Suprapubic skin (tissue), 4 donors: ENCODE measurements at regions not wholly inside any gene's neighbourhood (a gene's known extent, or its start where the extent isn't known, plus 50 kb on each side); places are given as distances from the start of the nearest gene placed in this dataset.
"Not testable (repeated sequence)": the region's sequence is repeated elsewhere in the genome, so short reads cannot be mapped to it uniquely, and the experiment has no call there.

Experiments
- DNase-seq, 2 donors: peaks; one replicate each; pipeline ENCODE4 v3.0.0-alpha.2; 2019; ENCODE audit warnings: low spot score in 2 of 2
- H3K27ac ChIP-seq: fragments of 200-600 bp; sonication (generic); one replicate; pipeline ENCODE4 v1.5.1; 2019
- H3K27me3 ChIP-seq: fragments of 200-600 bp; sonication (generic); one replicate; pipeline ENCODE4 v1.5.1; 2019
- H3K36me3 ChIP-seq: fragments of 200-600 bp; sonication (generic); one replicate; pipeline ENCODE4 v1.5.1; 2019
- H3K4me1 ChIP-seq: fragments of 200-600 bp; sonication (generic); one replicate; pipeline ENCODE4 v1.5.1; 2019
- H3K4me3 ChIP-seq: fragments of 200-600 bp; sonication (generic); one replicate; pipeline ENCODE4 v1.5.1; 2019; ENCODE audit warnings: mild to moderate bottlenecking
- H3K9me3 ChIP-seq: fragments of 200-600 bp; sonication (generic); one replicate; pipeline ENCODE4 v1.5.1; 2019
- EP300 ChIP-seq: sonication (generic); formaldehyde crosslinking; IDR thresholded peaks from one replicate; pipeline ENCODE4 v1.6.1; 2017; ENCODE audit warnings: antibody characterized with exemption
- POLR2A ChIP-seq, 2 donors: fragments of 450-650 bp; IDR thresholded peaks; one replicate each; pipeline ENCODE4 v1.6.1; 2017; ENCODE audit warnings: antibody characterized with exemption in 2 of 2, mild to moderate bottlenecking in 2 of 2, moderate library complexity in 2 of 2
- POLR2AphosphoS5 ChIP-seq, 3 donors: sonication (generic); formaldehyde crosslinking; IDR thresholded peaks; one replicate each; pipeline ENCODE4 v1.6.1; 2017; ENCODE audit warnings: antibody characterized with exemption in 3 of 3
- WGBS: methylation state at CpG from one replicate; pipeline ENCODE4 v1.1.5; 2018; 5-methylcytosine and 5-hydroxymethylcytosine counted together
- TF ChIP-seq, protein P1 (sequence below), 2 donors: fragments of 200-600 bp in 1 of 2; fragments of 450-650 bp in 1 of 2; sonication (generic) in 1 of 2; IDR thresholded peaks; one replicate each; pipeline ENCODE4 v1.5.1; 2016 to 2019; ENCODE audit warnings: antibody characterized with exemption in 2 of 2, mild to moderate bottlenecking in 1 of 2, moderate library complexity in 1 of 2

DNA sequence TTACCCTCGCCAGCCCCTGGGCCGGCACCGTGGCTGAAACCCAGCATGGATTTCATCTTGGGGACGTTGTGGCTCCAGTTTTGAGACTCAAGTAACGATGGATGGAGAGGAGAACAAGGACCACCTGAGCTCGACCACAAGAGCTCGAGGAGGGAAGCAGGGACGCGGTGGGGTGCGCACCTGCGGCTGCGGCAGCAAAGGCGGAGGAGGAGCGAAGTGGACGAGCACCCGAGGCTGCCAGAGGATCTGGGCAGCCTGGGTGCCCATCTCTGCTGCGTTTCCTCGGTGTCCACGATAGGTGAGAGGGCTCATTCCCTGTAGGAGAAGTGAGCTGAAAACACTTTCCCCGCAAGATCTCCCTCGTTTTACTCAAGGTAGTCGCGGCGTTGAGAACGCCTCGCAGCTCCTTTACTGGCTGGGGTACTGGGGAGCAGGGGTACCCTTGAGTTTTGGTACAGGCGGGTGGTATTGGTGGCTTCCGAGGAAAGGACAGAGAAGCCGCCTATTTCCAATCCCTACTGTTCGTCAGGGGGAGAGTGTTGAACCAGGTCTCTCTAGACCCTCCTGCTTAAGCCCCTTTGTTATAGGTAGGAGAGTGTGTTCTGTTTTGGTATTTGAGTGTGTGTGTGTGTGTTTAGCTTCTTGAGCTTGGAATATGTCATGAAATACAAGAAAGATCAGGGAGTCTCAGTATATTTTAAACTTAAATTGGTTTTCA lies 137.7 kb downstream of the TRIM27 start:
- DNase-seq, result no peak
- H3K36me3 ChIP-seq, result no peaks in the 10 kb centered on the region
- H3K27ac ChIP-seq, result no peak overlapping the region
- H3K9me3 ChIP-seq, result no peaks in the 10 kb centered on the region
- WGBS, result 6% methylated on average over 27 of the region's 30 CpGs
- H3K4me1 ChIP-seq, result peaks cover 7% of the 10 kb centered on the region
- H3K4me3 ChIP-seq, result no peak overlapping the region
- TF ChIP-seq EP300 (no peak), POLR2A (IDR thresholded peaks at IDR 0.05) (no peak), POLR2AphosphoS5 (IDR thresholded peaks at IDR 0.05) (no peak)
- TF ChIP-seq, protein P1, sequence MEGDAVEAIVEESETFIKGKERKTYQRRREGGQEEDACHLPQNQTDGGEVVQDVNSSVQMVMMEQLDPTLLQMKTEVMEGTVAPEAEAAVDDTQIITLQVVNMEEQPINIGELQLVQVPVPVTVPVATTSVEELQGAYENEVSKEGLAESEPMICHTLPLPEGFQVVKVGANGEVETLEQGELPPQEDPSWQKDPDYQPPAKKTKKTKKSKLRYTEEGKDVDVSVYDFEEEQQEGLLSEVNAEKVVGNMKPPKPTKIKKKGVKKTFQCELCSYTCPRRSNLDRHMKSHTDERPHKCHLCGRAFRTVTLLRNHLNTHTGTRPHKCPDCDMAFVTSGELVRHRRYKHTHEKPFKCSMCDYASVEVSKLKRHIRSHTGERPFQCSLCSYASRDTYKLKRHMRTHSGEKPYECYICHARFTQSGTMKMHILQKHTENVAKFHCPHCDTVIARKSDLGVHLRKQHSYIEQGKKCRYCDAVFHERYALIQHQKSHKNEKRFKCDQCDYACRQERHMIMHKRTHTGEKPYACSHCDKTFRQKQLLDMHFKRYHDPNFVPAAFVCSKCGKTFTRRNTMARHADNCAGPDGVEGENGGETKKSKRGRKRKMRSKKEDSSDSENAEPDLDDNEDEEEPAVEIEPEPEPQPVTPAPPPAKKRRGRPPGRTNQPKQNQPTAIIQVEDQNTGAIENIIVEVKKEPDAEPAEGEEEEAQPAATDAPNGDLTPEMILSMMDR (IDR thresholded peaks at IDR 0.05), result no peak
- H3K27me3 ChIP-seq, result peaks cover 100% of the 10 kb centered on the region

- Histone ChIP-seq H3K9me3 (peaks cover 4% of the 10 kb centered on the region), H3K4me3 (no peak overlapping the region), H3K27ac (no peak overlapping the region), H3K27me3 (peaks cover 98% of the 10 kb centered on the region), H3K36me3 (no peaks in the 10 kb centered on the region), H3K4me1 (peaks cover 13% of the 10 kb centered on the region)
- TF ChIP-seq POLR2A (IDR thresholded peaks at IDR 0.05), result no peak
- 7% methylated on average over 20 of the region's 20 CpGs for WGBS
- no peak for DNase-seq
Observed at GRCh38 chr6:28789553-28790083, 134.2 kb downstream of the TRIM27 start.

DNA sequence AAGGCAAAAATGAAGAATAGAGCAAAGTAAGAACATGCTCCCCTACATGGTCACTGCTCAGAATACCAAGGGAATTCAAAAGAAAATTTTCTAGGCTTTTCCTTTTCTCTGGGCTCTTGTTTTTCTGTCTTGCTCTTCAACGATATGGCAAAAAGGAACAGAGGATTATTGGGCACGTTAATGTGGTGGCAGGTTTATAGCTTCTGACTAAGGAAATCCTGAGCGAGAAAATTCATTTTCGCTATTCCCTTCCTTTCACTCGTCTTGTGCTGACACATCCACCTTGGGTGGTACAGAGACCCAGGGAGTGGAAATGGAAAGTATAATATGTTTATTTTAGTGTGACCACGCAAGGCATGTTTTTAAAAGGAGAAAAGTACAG lies 132.8 kb downstream of the TRIM27 start:
- TF ChIP-seq POLR2A (IDR thresholded peaks at IDR 0.05) (no peak), POLR2AphosphoS5 (IDR thresholded peaks at IDR 0.05) (no peak), EP300 (no peak)
- TF ChIP-seq, protein P1 (IDR thresholded peaks at IDR 0.05), result no peak
- no peak overlapping the region for H3K27ac ChIP-seq
- H3K9me3 ChIP-seq, result peaks cover 4% of the 10 kb centered on the region
- peaks cover 98% of the 10 kb centered on the region for H3K27me3 ChIP-seq
- no peaks in the 10 kb centered on the region for H3K36me3 ChIP-seq
- WGBS, result 34% methylated on average over 6 of the region's 6 CpGs
- H3K4me3 ChIP-seq, result no peak overlapping the region
- DNase-seq, result no peak
- H3K4me1 ChIP-seq, result peaks cover 13% of the 10 kb centered on the region

- WGBS, result 6% methylated on average over 35 of the region's 35 CpGs
- no peak for TF ChIP-seq EP300
- TF ChIP-seq POLR2A (IDR thresholded peaks at IDR 0.05), result no peak
- TF ChIP-seq, protein P1 (IDR thresholded peaks at IDR 0.05), result no peak
- no peak for TF ChIP-seq POLR2AphosphoS5 (IDR thresholded peaks at IDR 0.05)
- no peaks in the 10 kb centered on the region for H3K36me3 ChIP-seq
- peaks cover 87% of the 10 kb centered on the region for H3K27me3 ChIP-seq
- H3K4me3 ChIP-seq, result no peak overlapping the region
- DNase-seq, result no peak
- H3K4me1 ChIP-seq, result peaks cover 12% of the 10 kb centered on the region
- no peak overlapping the region for H3K27ac ChIP-seq
- peaks cover 4% of the 10 kb centered on the region for H3K9me3 ChIP-seq
Observed at GRCh38 chr6:28794175-28795002, 129.4 kb downstream of the TRIM27 start.

DNA sequence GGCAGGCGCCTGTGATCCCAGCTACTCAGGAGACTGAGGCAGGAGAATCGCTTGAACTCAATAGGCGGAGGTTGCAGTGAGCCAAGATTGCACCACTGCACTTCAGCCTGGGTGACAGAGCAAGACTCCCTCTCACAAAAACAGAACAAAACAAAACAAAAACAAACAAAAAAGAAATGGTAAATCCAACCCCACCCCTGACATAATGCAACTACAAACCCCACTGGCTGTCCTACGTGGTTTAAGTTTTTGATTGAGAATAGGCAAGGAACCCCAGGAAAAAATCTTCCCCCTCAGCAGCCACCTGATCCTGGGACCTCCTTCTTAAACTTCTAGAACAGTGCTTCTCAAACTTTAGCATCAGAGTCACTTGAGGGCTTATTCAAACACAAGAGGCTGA lies 123.1 kb downstream of the TRIM27 start:
- H3K27me3 ChIP-seq, result peaks cover 82% of the 10 kb centered on the region
- not testable (repeated sequence) for H3K4me1 ChIP-seq, DNase-seq, H3K4me3 ChIP-seq, H3K9me3 ChIP-seq, H3K27ac ChIP-seq, H3K36me3 ChIP-seq
- WGBS, result 79% methylated on average over 4 of the region's 4 CpGs
